T1000 (cell line): ENCODE measurements at regions not wholly inside any gene's neighbourhood (a gene's known extent, or its start where the extent isn't known, plus 50 kb on each side); places are given as distances from the start of the nearest gene placed in this dataset.
A peak's percentile ranks its signal among the peaks of the same experiment; 100 is the strongest.

Experiments used
- DNase-seq: peaks from one replicate; lab custom pipeline; 2025; ENCODE audit warnings: mixed read lengths; lab: John Stamatoyannopoulos, UW

- no peak for DNase-seq
Measured at GRCh38 chr1:56442290-56442877, 137.0 kb downstream of the PLPP3 start.

DNA sequence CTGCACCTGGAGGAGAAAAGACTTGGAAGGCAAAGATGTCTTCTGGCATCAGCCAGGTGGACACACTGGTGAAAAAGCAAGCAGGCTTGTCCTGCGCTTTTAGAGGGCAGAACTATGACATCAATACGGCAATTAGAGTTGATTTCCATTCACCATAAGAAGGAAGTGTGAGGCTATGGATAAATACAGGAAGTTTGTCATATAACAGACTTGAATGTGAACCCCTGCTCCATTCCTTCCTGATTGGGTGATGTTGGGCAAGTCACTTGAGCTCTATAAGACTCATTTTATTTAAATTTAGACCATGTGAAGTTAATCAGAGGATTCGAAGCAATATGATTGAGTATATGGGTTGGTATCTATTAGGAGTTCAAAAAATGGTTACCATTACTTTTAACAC is 137.8 kb downstream of the PLPP3 start:
- DNase-seq, result no peak

DNA sequence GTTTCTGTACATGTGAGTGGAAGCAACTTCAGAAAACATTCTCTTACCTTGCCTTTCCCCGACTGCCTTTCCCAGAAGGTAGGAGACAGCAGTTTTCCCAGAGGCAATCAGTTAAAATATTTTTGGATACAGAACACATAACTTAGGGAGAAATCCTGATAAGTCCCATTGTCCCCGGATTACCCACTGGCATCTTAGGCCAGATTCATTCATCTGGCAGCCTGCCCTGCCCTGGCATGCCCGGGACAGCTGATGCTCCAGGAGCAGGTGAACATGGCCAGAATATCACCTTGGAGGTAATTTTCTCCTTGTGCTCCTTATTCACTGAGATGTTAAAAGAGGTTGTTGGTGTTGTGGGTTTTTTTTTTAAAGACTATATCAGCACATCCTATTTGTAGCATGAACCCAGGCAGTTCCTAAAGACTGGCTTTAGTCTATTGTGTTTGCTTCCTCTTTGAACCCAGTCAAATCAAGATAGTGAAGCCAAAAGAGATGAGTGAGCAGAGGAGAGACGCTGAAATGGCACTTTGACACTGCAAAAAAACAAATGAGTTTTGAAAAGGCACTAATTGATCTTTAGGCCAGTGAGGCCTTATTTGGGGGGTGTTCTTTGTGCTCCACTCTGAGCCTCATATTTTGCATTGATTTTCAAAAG is 139.6 kb downstream of the PLPP3 start:
- no peak for DNase-seq

DNA sequence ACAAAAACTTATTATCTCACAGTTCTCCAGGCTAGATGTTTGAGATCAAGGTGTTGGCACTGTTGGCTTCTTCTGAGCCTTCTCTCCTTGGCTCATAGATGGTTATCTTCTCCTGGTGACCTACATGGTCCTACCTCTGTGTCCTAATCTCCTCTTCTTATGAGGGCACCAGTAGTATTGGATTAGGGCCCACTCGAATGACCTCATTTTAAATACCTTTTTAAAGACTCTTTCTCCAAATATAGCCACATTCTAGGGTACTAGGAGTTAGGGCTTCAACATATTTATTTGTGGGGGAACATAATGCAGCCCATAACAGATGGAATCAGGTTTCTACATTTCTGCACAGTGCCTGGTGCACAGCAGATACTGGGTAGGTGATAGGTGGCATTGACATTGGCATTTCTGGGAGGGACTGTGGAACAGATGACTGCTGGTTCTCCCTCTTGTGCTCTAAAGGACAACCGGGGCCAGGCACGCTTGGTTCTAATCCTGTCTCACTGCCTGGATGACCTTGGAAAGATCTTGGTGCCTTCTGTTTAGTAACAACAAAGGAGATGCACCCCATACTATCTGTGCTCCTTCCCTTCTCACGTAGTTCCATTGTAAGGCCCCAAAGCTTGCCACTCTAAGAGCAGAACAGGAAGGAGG is 140.3 kb downstream of the PLPP3 start:
- DNase-seq, result no peak

DNA sequence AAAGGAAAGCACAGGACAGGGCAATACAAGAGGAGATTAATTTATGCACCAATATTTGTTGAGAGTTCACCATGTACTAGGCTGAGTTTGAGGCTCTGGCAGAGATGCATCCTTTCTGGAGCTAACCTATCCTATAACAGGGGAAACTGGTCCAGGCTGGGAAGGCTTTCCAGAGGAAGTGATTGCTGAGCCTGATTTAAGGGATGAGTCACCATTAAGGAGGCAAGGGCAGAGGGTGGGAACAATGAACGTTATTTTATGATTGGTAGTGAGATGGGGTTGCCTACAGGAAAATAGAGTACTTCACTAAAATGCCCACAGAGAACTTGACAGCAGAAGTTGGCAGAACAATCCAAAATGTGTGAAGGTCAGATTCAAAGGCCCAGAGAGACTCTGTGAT is 141.4 kb downstream of the PLPP3 start:
- DNase-seq, result no peak

GRCh38 chr1:56436912-56437417 is 142.4 kb downstream of the PLPP3 start:
- DNase-seq, result no peak

GRCh38 chr1:56436296-56436695 is 143.1 kb downstream of the PLPP3 start:
- DNase-seq, result no peak

DNA sequence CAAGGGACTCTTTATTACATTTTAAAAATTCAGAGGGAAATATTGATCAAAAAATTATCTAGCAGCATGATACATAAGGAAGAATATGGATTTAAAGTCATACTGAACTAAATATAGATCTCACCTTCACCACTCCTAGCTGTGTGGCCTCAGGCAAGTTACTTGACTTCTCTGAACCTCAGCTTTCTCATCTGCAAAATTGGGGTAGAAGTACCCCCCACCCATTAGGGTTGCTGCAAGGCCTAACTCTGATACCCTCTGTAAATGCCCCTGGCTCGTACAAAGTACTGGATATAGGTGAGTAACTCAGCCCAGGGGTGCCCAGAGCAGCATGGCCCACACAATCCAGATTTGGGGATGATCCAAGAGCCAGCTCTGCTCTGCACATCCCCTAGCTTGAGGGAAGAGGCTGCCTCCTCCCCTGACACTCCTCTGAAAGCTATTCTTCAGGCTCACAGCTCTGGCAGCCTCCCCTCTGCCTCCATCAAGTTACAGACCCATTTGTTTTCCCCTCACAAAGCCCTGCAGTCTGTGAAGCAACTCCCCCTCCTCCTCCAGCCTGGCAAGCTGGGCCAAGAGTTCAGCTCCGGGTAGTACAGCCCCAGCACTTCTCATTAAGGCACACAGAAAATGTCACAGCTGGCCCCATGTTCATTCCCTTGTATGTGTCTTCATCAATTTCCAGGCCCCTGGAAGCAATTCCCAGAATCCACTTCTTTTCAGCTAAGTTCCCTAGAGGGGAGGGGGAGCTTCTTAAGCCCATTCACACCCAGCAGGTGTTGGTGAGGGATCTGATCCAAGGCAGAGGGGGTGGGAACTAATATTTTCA is 143.7 kb downstream of the PLPP3 start:
- DNase-seq, result no peak

DNA sequence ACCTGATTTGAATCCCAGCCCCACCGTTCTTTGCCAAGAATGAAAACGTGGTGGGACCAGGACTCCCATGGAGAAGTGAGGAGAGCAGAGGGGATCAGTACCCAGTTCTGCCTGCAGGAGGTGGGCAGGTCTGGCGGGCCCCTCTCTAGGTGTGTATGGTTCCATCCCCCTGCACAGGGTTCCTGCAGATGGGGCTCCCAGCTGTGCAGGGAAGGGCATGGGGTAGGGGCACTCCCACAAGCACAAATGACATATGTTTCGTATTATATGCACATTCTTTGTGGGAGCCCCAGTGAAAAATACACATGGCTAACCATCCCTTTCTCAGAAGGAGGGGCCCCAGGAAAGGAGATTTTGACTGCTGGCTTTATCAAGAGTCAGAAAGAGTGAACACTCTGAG is 144.6 kb downstream of the PLPP3 start:
- DNase-seq, result no peak

DNA sequence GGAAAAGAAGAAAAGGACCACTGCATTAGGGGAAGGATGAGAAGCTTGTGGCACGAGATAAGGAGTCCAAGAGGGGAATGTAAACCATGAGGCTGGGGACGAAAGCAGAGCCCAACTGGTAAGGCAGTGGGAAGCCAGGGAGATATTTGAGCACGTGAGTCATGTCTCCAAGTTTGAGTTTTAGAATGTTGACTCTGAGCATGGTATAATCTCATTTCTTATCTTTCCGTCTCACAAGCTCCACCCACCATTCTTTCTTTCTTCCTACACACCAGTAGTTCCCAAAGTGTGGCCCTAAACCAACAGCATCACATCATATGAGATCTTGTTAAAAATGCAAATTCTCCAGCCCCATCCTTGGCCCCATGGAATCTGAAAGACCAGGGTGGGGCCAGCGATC is 145.3 kb downstream of the PLPP3 start:
- no peak for DNase-seq

GRCh38 chr1:56433056-56433577 is 146.2 kb downstream of the PLPP3 start:
- DNase-seq, result no peak

- no peak for DNase-seq
Measured at GRCh38 chr1:56432166-56432971, 147.0 kb downstream of the PLPP3 start.

DNA sequence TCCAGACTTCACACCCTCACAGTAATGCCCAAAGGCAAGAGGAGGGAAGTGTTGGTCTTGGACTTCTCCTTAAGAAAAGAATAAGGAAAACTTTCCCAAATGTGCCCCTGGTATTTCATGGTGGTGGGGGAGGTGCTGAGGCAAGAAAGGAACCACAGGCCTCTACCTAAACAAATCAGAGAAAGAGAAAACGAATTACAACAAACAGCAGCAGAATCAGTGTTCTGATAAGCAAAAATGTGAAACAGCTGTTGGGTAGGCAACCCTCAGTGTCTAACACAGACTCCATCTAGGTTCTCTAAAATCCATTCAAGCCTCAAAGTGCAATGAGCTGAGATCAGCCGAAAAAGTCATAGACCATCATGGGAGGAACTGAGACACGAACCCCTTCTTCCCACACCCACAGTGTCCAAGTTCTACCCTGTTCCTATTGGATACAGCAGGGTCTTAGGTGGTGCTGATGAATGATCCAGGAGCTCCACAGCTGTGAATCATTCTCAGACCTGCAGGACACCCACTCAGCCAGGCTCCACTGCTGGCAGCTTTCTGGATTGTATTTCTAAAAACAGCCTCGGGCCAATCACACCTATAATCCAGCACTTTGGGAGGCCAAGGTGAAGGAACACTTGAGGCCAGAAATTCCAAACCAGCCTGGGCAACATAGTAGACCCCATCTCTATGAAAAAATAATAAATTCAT is 149.1 kb downstream of the PLPP3 start:
- no peak for DNase-seq

GRCh38 chr1:56429288-56429687 is 150.1 kb downstream of the PLPP3 start:
- no peak for DNase-seq

GRCh38 chr1:56426587-56427381 is 152.6 kb downstream of the PLPP3 start:
- no peak for DNase-seq

GRCh38 chr1:56425494-56426037 is 153.8 kb downstream of the PLPP3 start:
- no peak for DNase-seq

DNA sequence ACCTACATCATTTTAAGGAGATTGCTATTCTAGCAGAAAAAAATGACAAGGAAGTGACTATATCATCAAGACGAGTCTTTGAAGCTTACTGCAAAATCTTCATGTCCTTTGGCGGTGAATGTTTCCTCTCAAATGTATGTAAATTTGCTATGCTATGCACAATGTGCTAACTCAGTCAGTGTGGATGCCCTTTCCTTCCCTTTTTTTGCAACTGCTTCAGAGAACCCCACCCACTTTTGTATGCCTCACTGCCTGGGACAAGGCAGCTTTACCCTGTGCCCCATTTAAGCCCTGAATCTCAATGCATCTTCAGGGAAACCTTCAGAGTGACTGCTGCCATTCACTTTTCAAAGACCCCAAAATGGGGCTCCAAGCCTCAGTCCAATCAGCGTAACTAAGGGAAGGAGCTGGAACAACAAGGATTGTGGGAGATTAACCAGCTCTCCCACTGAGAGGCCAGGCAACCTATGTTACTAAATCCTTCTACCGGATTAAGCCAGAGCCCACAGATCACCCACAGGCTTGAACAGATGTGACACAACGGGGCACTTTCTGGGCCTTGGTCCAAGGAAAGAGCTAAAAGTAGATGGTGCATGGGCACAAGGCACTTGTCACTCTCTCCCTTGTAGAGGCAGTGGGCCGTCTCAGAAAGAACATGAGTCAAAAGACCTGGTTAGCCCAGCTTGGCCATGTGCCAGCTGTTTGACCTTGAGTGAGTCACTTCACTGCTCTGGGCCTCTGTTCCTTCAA is 154.4 kb downstream of the PLPP3 start:
- DNase-seq, result peak; percentile 41

GRCh38 chr1:56423716-56424115 is 155.6 kb downstream of the PLPP3 start:
- no peak for DNase-seq

- no peak for DNase-seq
Measured at GRCh38 chr1:56418151-56418631, 161.2 kb downstream of the PLPP3 start.
